HG03571 (cell line): ENCODE measurements at regions not wholly inside any gene's neighbourhood (a gene's known extent, or its start where the extent isn't known, plus 50 kb on each side); places are given as distances from the start of the nearest gene placed in this dataset.

Experiments used
- ATAC-seq: cut with Tn5 transposase; IDR thresholded peaks from one replicate; pipeline ENCODE4 v1.9.1; 2021; ENCODE audit not compliant: unreplicated experiment

DNA sequence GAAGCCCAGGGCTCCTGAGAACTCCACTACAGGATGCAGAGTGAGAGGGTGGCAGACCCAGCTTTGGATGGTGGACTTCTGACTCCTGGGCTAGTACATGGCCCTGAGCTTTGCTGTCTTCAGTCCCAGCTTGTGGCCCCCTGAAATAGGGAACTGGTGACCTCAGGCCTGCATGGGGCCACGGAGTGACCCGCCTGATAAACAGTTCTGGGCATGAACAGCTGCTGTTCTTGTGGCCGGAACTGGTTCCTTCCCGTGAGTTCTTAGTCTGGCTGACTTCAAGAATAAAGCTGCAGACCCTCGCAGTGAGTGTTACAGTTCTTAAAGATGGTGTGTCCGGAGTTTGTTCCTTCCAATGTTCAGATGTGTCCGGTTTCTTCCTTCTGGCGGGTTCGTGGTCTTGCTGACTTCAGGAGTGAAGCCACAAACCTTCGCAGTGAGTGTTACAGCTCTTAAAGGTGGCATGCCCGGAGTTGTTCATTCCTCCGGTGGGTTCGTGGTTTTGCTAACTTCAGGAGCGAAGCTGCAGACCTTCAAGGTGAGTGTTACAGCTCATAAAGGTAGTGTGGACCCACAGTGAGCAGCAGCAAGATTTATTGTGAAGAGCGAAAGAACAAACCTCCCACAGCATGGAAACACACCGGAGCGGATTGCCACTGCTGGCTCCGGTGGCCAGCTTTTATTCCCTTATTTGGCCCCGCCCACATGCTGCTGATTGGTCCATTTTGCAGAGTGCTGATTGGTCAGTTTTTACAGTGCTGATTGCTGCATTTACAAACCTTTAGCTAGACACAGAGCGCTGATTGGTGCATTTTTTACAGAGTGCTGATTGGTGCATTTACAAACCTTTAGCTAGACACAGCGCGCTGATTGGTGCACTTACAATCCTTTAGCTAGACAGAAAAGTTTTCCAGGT is 268.0 kb downstream of the ZEB1 start:
- ATAC-seq = no peak

DNA sequence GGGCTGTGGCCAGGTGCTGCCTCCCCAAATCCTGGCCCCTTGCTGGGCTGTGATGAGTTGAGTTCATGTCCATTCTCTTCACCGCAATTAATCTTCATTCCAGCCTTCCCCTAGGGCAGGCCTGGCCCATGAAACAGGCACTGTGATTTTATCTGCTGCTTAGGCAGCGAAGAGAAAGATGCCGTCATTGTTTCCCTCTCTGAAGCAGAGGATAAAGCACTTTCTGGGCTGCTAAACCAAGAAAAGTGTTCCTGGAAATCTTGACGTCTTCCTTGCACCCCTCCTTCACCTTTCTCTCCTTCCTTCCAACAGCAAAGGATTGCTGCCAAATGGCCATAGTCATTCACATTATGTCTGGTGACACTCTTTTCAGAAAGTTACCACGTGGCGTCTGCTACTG is 265.9 kb downstream of the ZEB1 start:
- no peak for ATAC-seq

- ATAC-seq = no peak
Observed at GRCh38 chr10:31584098-31584631, 265.1 kb downstream of the ZEB1 start.

DNA sequence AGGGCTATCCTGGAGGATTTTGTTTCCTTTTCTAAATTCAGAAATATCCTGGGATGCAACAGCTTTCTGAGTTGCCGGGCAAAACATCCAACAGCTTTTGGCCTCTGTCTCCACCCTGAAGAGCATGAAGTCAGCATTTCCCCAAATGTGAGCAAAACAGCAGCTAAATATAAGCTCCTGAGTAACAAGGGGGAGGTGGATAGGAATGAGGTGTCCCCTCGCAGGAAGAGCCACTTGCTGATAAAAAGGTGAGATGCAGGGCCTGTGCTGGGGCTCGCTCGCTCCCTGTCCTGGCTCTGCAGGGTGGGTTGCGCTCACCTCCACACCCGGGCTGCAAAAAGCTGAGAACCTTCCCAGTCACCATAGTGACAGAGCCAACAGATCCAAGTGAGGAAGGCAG is 264.3 kb downstream of the ZEB1 start:
- no peak for ATAC-seq

GRCh38 chr10:31582365-31583052 is 263.5 kb downstream of the ZEB1 start:
- ATAC-seq = no peak

DNA sequence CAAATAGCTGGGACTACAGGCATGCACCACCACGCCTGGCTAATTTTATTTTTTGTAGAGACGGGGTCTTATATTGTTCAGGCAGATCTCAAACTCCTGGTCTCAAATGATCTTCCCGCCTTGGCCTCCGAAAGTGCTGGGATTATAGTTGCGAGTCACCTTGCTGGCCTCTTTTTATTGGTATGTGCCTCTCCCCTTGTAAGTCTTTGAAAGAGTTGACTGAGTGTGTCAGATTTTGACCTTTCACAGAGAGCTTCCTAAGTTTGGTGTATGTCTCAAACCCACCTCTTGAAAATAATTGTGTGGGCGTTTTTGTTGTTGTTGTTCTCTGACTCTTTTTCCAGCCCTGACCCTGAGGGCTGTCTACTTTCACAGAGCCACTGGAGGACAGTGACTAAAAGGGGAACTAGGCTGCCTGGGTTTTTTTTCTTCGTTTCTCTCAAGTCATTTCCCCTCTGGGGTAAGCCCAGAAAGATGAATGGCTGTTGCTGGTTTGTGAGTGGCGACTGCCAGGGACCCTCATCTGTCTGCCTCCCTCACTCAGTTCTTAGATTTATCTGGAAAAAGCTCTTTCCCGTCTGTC is 262.8 kb downstream of the ZEB1 start:
- peak; percentile 63 for ATAC-seq

- ATAC-seq = no peak
Observed at GRCh38 chr10:31580646-31581045, 261.6 kb downstream of the ZEB1 start.
